ENCODE measurements at regions not wholly inside any gene's neighbourhood (a gene's known extent, or its start where the extent isn't known, plus 50 kb on each side); places are given as distances from the start of the nearest gene placed in this dataset.

GRCh38 chr5:148729182-148729581 is 74.9 kb upstream of the HTR4 start:
- no peaks in the 10 kb centered on the region for H3K36me3 ChIP-seq (ENCODE audit: low read depth)
- H3K79me2 ChIP-seq (ENCODE audit: low read depth): no peaks in the 10 kb centered on the region
- no peak overlapping the region for H3K27ac ChIP-seq
- DNase-seq: no peak
- H3K9me2 ChIP-seq (ENCODE audit: insufficient read depth): no peaks in the 10 kb centered on the region
- no peak overlapping the region for H3K4me2 ChIP-seq
- intact Hi-C loops (cut with micrococcal nuclease; ENCODE audit: unreplicated experiment): loop anchor here (1.0 to 10.0 kb wide), 3 partner anchors 354 to 872 kb away; no protein-coding TSS in a partner anchor
- no peaks in the 10 kb centered on the region for H3K27me3 ChIP-seq (ENCODE audit: insufficient read depth, low read depth)
- ChIA-PET POLR2A (ENCODE audit: unreplicated experiment) (no interaction called here), CTCF (interaction anchor here (0.6 kb wide), 1 partner anchor 323 kb away, joined by 4 read pairs; no protein-coding TSS in a partner anchor)
- no peaks in the 10 kb centered on the region for H3K9me3 ChIP-seq (ENCODE audit: insufficient read depth, low read depth)
- BruUV-seq (replicated peaks): no TSS peak
- TF ChIP-seq CTCF (conservative IDR thresholded peaks at IDR 0.05) (peak; percentile 56), EZH2 (IDR thresholded peaks at IDR 0.05; ENCODE audit: low read depth) (no peak)
- peaks cover 14% of the 10 kb centered on the region; the same call in 1 of the 2 replicates for H3K4me1 ChIP-seq (replicated peaks; ENCODE audit: insufficient read depth)
- no peaks in the 10 kb centered on the region for H4K20me1 ChIP-seq (ENCODE audit: insufficient read depth)
- H3F3A ChIP-seq (ENCODE audit: insufficient read depth, low read depth): no peaks in the 10 kb centered on the region
- H3K4me3 ChIP-seq: no peak overlapping the region
- no peak overlapping the region for H2AFZ ChIP-seq

- Histone ChIP-seq H4K20me1 (ENCODE audit: insufficient read depth) (no peaks in the 10 kb centered on the region), H3K9me3 (ENCODE audit: insufficient read depth, low read depth) (no peaks in the 10 kb centered on the region), H3K4me3 (no peak overlapping the region), H3K36me3 (ENCODE audit: low read depth) (no peaks in the 10 kb centered on the region), H3K27ac (no peak overlapping the region), H3K4me1 (replicated peaks; ENCODE audit: insufficient read depth) (peaks cover 25% of the 10 kb centered on the region), H3K4me2 (no peak overlapping the region), H3K79me2 (ENCODE audit: low read depth) (no peaks in the 10 kb centered on the region), H3K27me3 (ENCODE audit: insufficient read depth, low read depth) (no peaks in the 10 kb centered on the region), H3K9me2 (ENCODE audit: insufficient read depth) (no peaks in the 10 kb centered on the region), H2AFZ (no peak overlapping the region), H3F3A (ENCODE audit: insufficient read depth, low read depth) (no peaks in the 10 kb centered on the region)
- intact Hi-C loops (cut with micrococcal nuclease; ENCODE audit: unreplicated experiment): loop anchor here (10.0 kb wide), 1 partner anchor 835 kb away; no protein-coding TSS in a partner anchor
- ChIA-PET POLR2A (ENCODE audit: unreplicated experiment) (interaction anchor here (0.5 kb wide), 1 partner anchor 1866 kb away, joined by 42 read pairs; no protein-coding TSS in a partner anchor), CTCF (interaction anchor here (0.6 to 5.5 kb wide), 17 partner anchors 8 to 555 kb away, joined by 3 to 50 read pairs (median 4); partner anchors contain the start of gene FBXO38)
- no TSS peak for BruUV-seq (replicated peaks)
- TF ChIP-seq EZH2 (IDR thresholded peaks at IDR 0.05; ENCODE audit: low read depth) (no peak), CTCF (conservative IDR thresholded peaks at IDR 0.05) (no peak)
- no peak for DNase-seq
Measured at GRCh38 chr5:148730270-148730669, 75.9 kb upstream of the HTR4 start.

GRCh38 chr5:148730942-148731898 is 76.9 kb upstream of the HTR4 start:
- POLR2A ChIA-PET (ENCODE audit: unreplicated experiment): interaction anchor here (0.5 to 0.8 kb wide), 2 partner anchors 182 to 1867 kb away, joined by 3 to 42 read pairs; no protein-coding TSS in a partner anchor

More at GRCh38 chr5:148730942-148731898, 76.9 kb upstream of the HTR4 start:
- BruUV-seq (replicated peaks): no TSS peak
- H2AFZ ChIP-seq: no peak overlapping the region
- H3K4me1 ChIP-seq (replicated peaks; ENCODE audit: insufficient read depth): peaks cover 27% of the 10 kb centered on the region
- H3K4me3 ChIP-seq: no peak overlapping the region
- H3K27ac ChIP-seq: no peak overlapping the region
- H3F3A ChIP-seq (ENCODE audit: insufficient read depth, low read depth): no peaks in the 10 kb centered on the region
- no peaks in the 10 kb centered on the region for H3K36me3 ChIP-seq (ENCODE audit: low read depth)
- H4K20me1 ChIP-seq (ENCODE audit: insufficient read depth): no peaks in the 10 kb centered on the region
- H3K27me3 ChIP-seq (ENCODE audit: insufficient read depth, low read depth): no peaks in the 10 kb centered on the region
- CTCF ChIA-PET: interaction anchor here (0.6 to 5.5 kb wide), 37 partner anchors 9 to 873 kb away, joined by 3 to 50 read pairs (median 4); partner anchors contain the start of gene FBXO38
- H3K9me2 ChIP-seq (ENCODE audit: insufficient read depth): no peaks in the 10 kb centered on the region
- H3K9me3 ChIP-seq (ENCODE audit: insufficient read depth, low read depth): no peaks in the 10 kb centered on the region
- intact Hi-C loops (cut with micrococcal nuclease; ENCODE audit: unreplicated experiment): loop anchor here (1.0 to 10.0 kb wide), 5 partner anchors 287 to 834 kb away; no protein-coding TSS in a partner anchor
- TF ChIP-seq EZH2 (IDR thresholded peaks at IDR 0.05; ENCODE audit: low read depth): no peak
- TF ChIP-seq CTCF (conservative IDR thresholded peaks at IDR 0.05): peak; percentile 95
- H3K4me2 ChIP-seq: 0 out of 2 replicates have a peak overlapping the region, but pooled peaks have one; percentile 1
- peak; percentile 65 to 69 for DNase-seq
- H3K79me2 ChIP-seq (ENCODE audit: low read depth): no peaks in the 10 kb centered on the region
